NOMO-1 treated with DMSO at 0.1 percent for 48 hours (cell line): ENCODE measurements at regions not wholly inside any gene's neighbourhood (a gene's known extent, or its start where the extent isn't known, plus 50 kb on each side); places are given as distances from the start of the nearest gene placed in this dataset.

Source experiments
- DNase-seq: peaks from one replicate; lab custom pipeline; 2025; ENCODE audit not compliant: unreplicated experiment; lab: John Stamatoyannopoulos, UW

GRCh38 chr6:139695361-139695760 is 320.9 kb upstream of the CITED2 start:
- no peak for DNase-seq

- no peak for DNase-seq
Measured at GRCh38 chr6:139693735-139694134, 319.3 kb upstream of the CITED2 start.

- no peak for DNase-seq
Measured at GRCh38 chr6:139690007-139690406, 315.6 kb upstream of the CITED2 start.

GRCh38 chr6:139687055-139687454 is 312.6 kb upstream of the CITED2 start:
- DNase-seq: no peak

- DNase-seq: peak; percentile 39
Measured at GRCh38 chr6:139686308-139686707, 311.9 kb upstream of the CITED2 start.

- no peak for DNase-seq
Measured at GRCh38 chr6:139685009-139685408, 310.6 kb upstream of the CITED2 start.

- no peak for DNase-seq
Measured at GRCh38 chr6:139680819-139681218, 306.4 kb upstream of the CITED2 start.

GRCh38 chr6:139679516-139680179 is 305.2 kb upstream of the CITED2 start:
- peak; percentile 67 for DNase-seq

- DNase-seq: no peak
Measured at GRCh38 chr6:139676718-139677117, 302.3 kb upstream of the CITED2 start.

- DNase-seq: no peak
Measured at GRCh38 chr6:139666284-139666683, 291.8 kb upstream of the CITED2 start.

- no peak for DNase-seq
Measured at GRCh38 chr6:139663996-139664395, 289.5 kb upstream of the CITED2 start.

- DNase-seq: no peak
Measured at GRCh38 chr6:139659711-139660110, 285.3 kb upstream of the CITED2 start.

- no peak for DNase-seq
Measured at GRCh38 chr6:139659196-139659595, 284.7 kb upstream of the CITED2 start.

- DNase-seq: no peak
Measured at GRCh38 chr6:139657119-139657518, 282.7 kb upstream of the CITED2 start.

- no peak for DNase-seq
Measured at GRCh38 chr6:139655783-139656705, 281.6 kb upstream of the CITED2 start.

- no peak for DNase-seq
Measured at GRCh38 chr6:139654888-139655782, 280.7 kb upstream of the CITED2 start.

GRCh38 chr6:139654309-139654708 is 279.9 kb upstream of the CITED2 start:
- DNase-seq: no peak

- DNase-seq: no peak
Measured at GRCh38 chr6:139653111-139653510, 278.7 kb upstream of the CITED2 start.

GRCh38 chr6:139650941-139651340 is 276.5 kb upstream of the CITED2 start:
- no peak for DNase-seq

- DNase-seq: no peak
Measured at GRCh38 chr6:139649732-139650131, 275.3 kb upstream of the CITED2 start.

GRCh38 chr6:139649128-139649527 is 274.7 kb upstream of the CITED2 start:
- DNase-seq: no peak
